ENCODE measurements at regions not wholly inside any gene's neighbourhood (a gene's known extent, or its start where the extent isn't known, plus 50 kb on each side); places are given as distances from the start of the nearest gene placed in this dataset.

DNA sequence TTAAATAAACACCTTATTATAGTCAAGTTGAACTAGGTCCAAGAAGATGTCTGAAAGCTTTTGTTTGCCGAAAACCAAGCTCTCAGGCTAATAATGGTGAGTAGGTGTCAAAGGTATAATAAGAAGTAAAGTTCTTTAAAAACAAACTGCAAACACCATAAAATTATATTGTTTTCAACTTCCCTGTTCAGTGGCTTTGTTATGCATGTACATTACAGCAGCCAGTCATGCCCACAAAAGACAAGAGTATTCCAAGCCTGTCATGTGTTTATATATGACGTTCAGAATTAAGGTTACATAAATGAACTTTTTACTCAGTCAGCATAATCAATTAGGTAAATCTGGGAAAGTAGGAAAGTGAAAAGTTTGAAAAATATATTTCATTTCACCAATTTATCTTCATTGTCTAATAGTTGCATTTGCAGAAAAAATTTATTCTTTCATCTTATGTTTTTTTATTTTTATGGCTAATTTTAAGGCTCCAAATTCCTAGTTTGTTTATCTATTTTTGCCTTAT, 928.7 kb upstream of the SOX9 start:
- 64% methylated on average over 2 of the region's 2 CpGs for WGBS
- no peak overlapping the region for H3K9ac ChIP-seq (ENCODE audit: low read depth in 1 of 2, low read length in 2 of 2)
- no peaks in the 10 kb centered on the region for H3K9me3 ChIP-seq (ENCODE audit: control insufficient read depth in 4 of 4, low read length in 3 of 4)
- DNase-seq (ENCODE audit: low spot score): no peak
- H3K4me3 ChIP-seq (ENCODE audit: low read depth in 1 of 3, low read length in 3 of 3): no peak overlapping the region
- H3K36me3 ChIP-seq (ENCODE audit: control insufficient read depth in 4 of 4, insufficient read depth in 3 of 4, low read depth in 1 of 4, low read length in 3 of 4): no peaks in the 10 kb centered on the region
- no peaks in the 10 kb centered on the region for H3K4me1 ChIP-seq (ENCODE audit: control insufficient read depth in 4 of 4, insufficient read depth in 4 of 4, low read length in 3 of 4)
- no peaks in the 10 kb centered on the region for H3K27me3 ChIP-seq (ENCODE audit: control insufficient read depth in 4 of 4, insufficient read depth in 4 of 4, low read length in 3 of 4)
- no peak for TF ChIP-seq ZBTB33 (IDR thresholded peaks at IDR 0.05)
- no peak for TF ChIP-seq RXRA (IDR thresholded peaks at IDR 0.05)
- TF ChIP-seq RAD21 (IDR thresholded peaks at IDR 0.05): no peak
- no peak for TF ChIP-seq TAF1 (conservative IDR thresholded peaks at IDR 0.05)
- no peak for TF ChIP-seq GABPA (IDR thresholded peaks at IDR 0.05 in 1 of 2, conservative IDR thresholded peaks at IDR 0.05 in 1 of 2)
- TF ChIP-seq MAX (IDR thresholded peaks at IDR 0.05): no peak
- TF ChIP-seq NR2F2 (IDR thresholded peaks at IDR 0.05): no peak
- TF ChIP-seq SP1 (IDR thresholded peaks at IDR 0.05): no peak
- H3K27ac ChIP-seq (ENCODE audit: low read depth in 1 of 2, low read length in 2 of 2): no peak overlapping the region

DNA sequence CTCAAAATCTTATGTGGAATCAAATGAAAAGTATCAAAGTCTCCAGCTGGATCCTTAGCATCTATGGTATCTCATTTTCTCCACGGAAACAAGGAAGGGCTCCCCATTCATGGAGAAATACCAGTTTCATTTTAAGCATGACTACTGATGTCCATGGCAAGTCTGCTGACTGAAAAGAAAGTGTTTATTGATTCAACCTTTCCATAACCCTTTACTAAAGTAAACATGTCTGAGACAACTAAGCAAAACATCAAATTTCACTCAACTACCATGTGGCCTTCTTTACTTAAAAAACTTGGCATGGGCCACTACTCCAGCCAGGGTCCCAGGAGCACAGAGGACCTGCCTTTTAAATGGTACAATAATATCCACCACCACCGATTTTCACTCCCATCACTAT, 928.0 kb upstream of the SOX9 start:
- TF ChIP-seq YY1 (IDR thresholded peaks at IDR 0.05) (no peak), FOXA1 (IDR thresholded peaks at IDR 0.05) (no peak), REST (IDR thresholded peaks at IDR 0.05) (no peak), FOXA2 (IDR thresholded peaks at IDR 0.05) (peak; percentile 27), HNF4G (IDR thresholded peaks at IDR 0.05) (no peak), TAF1 (conservative IDR thresholded peaks at IDR 0.05) (no peak)
- Histone ChIP-seq H3K9me3 (ENCODE audit: control insufficient read depth in 4 of 4, low read length in 3 of 4) (no peaks in the 10 kb centered on the region), H3K4me1 (ENCODE audit: control insufficient read depth in 4 of 4, insufficient read depth in 4 of 4, low read length in 3 of 4) (no peaks in the 10 kb centered on the region), H3K9ac (ENCODE audit: low read depth in 1 of 2, low read length in 2 of 2) (no peak overlapping the region), H3K27ac (ENCODE audit: low read depth in 1 of 2, low read length in 2 of 2) (no peak overlapping the region), H3K27me3 (ENCODE audit: control insufficient read depth in 4 of 4, insufficient read depth in 4 of 4, low read length in 3 of 4) (no peaks in the 10 kb centered on the region), H3K36me3 (ENCODE audit: control insufficient read depth in 4 of 4, insufficient read depth in 3 of 4, low read depth in 1 of 4, low read length in 3 of 4) (no peaks in the 10 kb centered on the region), H3K4me3 (ENCODE audit: low read depth in 1 of 3, low read length in 3 of 3) (no peak overlapping the region)
- 75% methylated on average over 2 of the region's 2 CpGs for WGBS
- no peak for DNase-seq (ENCODE audit: low spot score)

- no peak for DNase-seq (ENCODE audit: low spot score)
- H3K9ac ChIP-seq (ENCODE audit: low read depth in 1 of 2, low read length in 2 of 2): no peak overlapping the region
- H3K9me3 ChIP-seq (ENCODE audit: control insufficient read depth in 4 of 4, low read length in 3 of 4): no peaks in the 10 kb centered on the region
- no peaks in the 10 kb centered on the region for H3K4me1 ChIP-seq (ENCODE audit: control insufficient read depth in 4 of 4, insufficient read depth in 4 of 4, low read length in 3 of 4)
- no peaks in the 10 kb centered on the region for H3K27me3 ChIP-seq (ENCODE audit: control insufficient read depth in 4 of 4, insufficient read depth in 4 of 4, low read length in 3 of 4)
- H3K36me3 ChIP-seq (ENCODE audit: control insufficient read depth in 4 of 4, insufficient read depth in 3 of 4, low read depth in 1 of 4, low read length in 3 of 4): no peaks in the 10 kb centered on the region
- no peak overlapping the region for H3K4me3 ChIP-seq (ENCODE audit: low read depth in 1 of 3, low read length in 3 of 3)
- 64% methylated on average over 1 of the region's 1 CpG for WGBS
- no peak overlapping the region for H3K27ac ChIP-seq (ENCODE audit: low read depth in 1 of 2, low read length in 2 of 2)
- TF ChIP-seq GABPA (IDR thresholded peaks at IDR 0.05 in 1 of 2, conservative IDR thresholded peaks at IDR 0.05 in 1 of 2) (no peak), RXRA (IDR thresholded peaks at IDR 0.05) (no peak), REST (IDR thresholded peaks at IDR 0.05) (no peak), YY1 (IDR thresholded peaks at IDR 0.05) (no peak), RAD21 (IDR thresholded peaks at IDR 0.05) (no peak), JUND (IDR thresholded peaks at IDR 0.05) (no peak), SP1 (IDR thresholded peaks at IDR 0.05) (no peak), NR2F2 (IDR thresholded peaks at IDR 0.05) (no peak), HNF4A (conservative IDR thresholded peaks at IDR 0.05) (no peak), FOXA2 (IDR thresholded peaks at IDR 0.05) (no peak), FOXA1 (IDR thresholded peaks at IDR 0.05) (no peak), MAX (IDR thresholded peaks at IDR 0.05) (no peak)
- TF ChIP-seq, protein P1, sequence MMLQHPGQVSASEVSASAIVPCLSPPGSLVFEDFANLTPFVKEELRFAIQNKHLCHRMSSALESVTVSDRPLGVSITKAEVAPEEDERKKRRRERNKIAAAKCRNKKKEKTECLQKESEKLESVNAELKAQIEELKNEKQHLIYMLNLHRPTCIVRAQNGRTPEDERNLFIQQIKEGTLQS (IDR thresholded peaks at IDR 0.05): no peak
Observed at GRCh38 chr17:71200597-71200996, 920.2 kb upstream of the SOX9 start.

All from liver (tissue), 7 donors.